ENCODE measurements at regions not wholly inside any gene's neighbourhood (a gene's known extent, or its start where the extent isn't known, plus 50 kb on each side); places are given as distances from the start of the nearest gene placed in this dataset.

- TF ChIP-seq POLR2A (IDR thresholded peaks at IDR 0.05) (no peak), CTCF (IDR thresholded peaks at IDR 0.05) (no peak)
These were observed 337.7 kb downstream of the CDK5RAP2 start for GRCh38 chr9:120242116-120242811.

Measured in uterus (tissue), 2 donors.